ENCODE measurements at regions not wholly inside any gene's neighbourhood (a gene's known extent, or its start where the extent isn't known, plus 50 kb on each side); places are given as distances from the start of the nearest gene placed in this dataset.
A peak's percentile ranks its signal among the peaks of the same experiment; 100 is the strongest.

DNA sequence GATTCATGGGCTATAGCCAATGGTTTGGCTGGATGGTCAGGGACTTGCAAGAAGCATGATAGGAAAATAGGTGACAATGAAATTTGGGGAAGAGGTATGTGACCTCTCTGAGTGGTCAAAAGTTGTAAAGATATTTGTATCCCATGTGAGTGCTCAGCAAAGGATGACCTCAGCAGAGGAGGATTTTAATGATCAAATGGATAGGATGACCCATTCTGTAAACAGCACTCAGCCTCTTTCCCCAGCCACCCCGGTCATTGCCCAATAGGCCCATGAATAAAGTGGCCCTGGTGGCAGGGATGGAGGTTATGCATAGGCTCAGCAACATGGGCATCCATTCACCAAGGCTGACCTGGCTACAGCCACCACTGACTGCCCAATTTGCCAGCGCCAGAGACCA lies 138.4 kb upstream of the SPDL1 start:
- DNase-seq: no peak

DNA sequence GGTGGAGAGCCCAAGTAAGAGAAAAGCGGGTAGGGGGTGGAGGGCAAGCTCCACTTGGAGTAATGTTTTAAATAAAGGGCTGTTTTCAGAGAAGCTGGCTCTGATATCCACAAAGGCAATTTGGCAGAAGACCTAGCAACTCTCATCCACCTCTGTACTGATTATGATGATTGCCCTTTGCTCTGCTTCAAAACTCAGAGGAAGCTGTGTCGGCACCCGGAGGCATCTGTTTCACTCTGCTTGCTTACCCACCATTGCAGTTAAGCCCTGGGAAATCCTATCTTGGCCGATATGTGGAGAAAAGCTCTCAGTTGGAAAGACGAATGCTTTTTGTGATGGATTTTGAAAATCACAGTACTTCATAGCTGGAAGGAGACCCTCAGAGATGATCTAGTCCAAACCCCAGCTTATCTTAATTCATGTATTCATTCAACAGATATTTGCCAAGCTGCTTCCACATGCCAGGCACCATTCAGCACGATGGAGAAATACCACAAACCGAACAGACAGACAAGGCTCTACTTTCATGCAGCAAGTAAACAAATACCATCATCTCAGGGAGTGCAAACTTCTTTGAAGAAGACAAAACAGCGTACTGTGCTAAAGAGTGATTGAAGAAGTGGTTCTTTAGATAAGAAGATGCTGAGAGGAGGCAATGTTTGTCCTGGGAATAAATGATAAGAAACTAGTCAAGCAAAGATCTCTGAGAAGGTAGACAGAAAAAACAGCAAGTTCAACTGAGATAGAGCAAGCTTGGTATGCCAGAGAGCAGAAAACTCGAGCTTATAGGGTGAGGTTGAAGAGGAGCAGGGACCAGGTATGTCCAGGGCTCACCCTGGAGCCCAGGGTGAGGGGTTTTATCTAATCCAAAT lies 140.4 kb upstream of the SPDL1 start:
- DNase-seq: no peak

GRCh38 chr5:169442403-169442874 lies 141.1 kb upstream of the SPDL1 start:
- no peak for DNase-seq

DNA sequence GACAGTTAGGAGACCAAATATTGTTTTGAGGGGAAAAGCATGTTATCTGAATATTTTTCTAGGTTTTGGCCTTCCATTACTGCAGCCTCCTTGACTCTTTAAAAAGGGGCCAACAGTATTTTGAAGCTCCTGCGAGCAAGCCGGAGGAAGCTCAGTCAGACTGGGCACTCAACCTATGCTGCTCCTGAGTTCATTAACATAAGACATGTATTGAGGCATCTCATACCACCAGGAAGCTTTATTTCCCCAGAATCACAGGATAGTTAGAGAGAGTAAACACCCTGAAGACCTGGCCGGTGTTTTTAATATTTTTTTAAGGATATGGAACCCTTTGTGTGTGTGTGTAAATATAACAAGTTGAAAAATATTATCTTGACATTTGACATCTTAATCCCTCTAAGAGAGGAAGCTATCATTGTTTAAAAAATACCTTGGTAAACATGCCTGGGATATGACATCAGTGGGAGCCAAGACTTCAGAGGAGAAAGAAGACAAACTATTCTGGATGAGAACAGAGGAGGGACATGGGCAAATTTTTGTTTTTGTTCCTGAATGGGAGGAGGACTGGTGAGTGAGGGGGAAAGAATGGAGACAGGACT lies 139.3 kb upstream of the SLIT3 start:
- no peak for DNase-seq

- DNase-seq: no peak
These were observed 138.4 kb upstream of the SLIT3 start for GRCh38 chr5:169439362-169439761.

DNA sequence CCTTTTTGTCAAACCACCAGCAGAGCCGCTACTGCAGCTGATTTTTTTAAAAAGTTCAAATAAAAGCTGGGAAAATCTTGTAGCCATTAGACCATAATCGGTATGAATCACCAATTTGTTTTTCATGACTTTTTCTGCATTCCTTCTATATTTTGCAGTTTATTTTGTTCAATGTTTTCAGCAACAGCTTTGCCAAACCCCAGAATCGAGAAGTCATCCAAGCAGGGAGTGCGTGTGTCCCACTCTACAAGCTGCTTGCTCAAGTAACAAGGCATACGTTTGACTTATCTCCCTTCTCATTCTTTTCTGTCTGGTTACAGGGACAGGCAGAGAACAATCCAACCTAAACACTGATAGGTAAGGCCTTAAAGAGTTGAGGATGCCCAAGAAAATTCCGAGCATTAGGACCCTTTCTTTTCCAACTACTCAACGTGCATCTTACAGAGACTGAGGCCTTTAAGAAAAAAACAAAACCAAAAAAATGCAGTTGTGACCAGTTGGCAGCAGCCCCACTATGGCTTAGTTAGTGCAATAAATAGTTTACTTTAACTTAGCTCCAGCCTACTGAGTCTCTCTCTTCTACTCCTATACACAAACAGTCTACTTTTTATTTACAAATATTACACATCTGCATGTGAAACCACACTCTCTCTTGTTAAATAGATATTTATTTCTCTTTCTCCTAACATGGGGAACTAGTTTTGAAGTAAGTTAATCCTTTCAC lies 134.7 kb upstream of the SLIT3 start:
- peak; percentile 14 for DNase-seq

DNA sequence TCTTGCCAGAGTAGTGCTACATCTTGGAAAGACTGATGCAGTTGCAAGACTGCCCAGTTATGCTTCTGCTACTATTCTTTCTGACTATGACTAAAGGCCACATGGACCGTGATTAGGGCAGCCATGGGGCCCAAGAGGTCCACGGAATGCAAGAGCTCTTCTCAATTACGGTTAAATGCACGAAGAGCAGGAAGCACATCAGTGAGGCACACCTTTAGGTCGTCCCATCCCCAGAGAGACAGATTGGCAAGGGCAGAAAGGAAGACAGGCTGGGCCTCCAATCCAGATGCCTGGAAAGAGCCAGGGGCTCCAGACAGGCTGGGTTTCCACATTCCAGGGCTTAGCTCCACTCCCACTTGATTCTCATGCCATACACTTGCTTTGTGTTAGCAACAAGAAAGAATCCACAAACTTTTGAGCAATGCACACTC lies 132.3 kb upstream of the SLIT3 start:
- no peak for DNase-seq

GRCh38 chr5:169431386-169431785 lies 130.4 kb upstream of the SLIT3 start:
- DNase-seq: peak; percentile 75

DNA sequence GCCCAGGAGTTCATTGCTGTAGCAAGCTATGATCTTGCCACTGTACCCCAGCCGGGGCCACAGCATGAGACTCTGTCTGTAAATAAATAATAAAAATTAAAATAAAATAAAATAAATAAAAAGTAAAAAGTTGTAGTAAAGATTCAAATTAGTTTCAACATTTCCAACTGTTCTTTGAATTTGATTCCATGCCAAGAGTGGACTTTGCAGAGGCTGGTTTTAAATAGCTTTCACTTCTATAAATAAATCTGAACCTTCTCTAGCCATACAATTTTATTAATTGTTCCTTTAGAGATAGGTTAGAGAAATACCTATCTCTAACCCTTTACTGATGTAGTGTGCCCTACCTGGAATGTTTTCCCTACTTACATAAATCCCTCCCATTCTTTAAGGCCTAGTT lies 129.7 kb upstream of the SLIT3 start:
- DNase-seq: no peak

- peak; percentile 22 for DNase-seq
These were observed 128.1 kb upstream of the SLIT3 start for GRCh38 chr5:169429044-169429443.

GRCh38 chr5:169426784-169427183 lies 125.8 kb upstream of the SLIT3 start:
- no peak for DNase-seq

- DNase-seq: no peak
These were observed 123.9 kb upstream of the SLIT3 start for GRCh38 chr5:169424670-169425378.

DNA sequence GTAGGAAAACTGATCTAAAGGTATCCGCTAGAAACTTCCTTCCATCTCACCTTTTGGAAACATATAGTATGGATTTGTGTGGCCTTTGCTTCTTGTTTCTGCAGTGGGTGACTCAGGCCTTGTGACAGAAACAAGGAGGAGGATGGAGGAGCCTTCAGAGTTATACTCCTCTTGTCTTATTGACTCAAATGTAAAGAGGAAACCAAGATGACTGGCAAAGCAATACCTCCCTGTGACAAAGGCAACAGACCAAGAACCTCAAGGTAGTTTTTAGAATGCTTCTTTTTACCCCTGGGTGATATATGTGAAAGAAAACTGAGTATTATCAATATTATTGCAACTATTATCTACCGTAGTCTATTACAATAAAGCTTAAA lies 123.3 kb upstream of the SLIT3 start:
- DNase-seq: no peak

DNA sequence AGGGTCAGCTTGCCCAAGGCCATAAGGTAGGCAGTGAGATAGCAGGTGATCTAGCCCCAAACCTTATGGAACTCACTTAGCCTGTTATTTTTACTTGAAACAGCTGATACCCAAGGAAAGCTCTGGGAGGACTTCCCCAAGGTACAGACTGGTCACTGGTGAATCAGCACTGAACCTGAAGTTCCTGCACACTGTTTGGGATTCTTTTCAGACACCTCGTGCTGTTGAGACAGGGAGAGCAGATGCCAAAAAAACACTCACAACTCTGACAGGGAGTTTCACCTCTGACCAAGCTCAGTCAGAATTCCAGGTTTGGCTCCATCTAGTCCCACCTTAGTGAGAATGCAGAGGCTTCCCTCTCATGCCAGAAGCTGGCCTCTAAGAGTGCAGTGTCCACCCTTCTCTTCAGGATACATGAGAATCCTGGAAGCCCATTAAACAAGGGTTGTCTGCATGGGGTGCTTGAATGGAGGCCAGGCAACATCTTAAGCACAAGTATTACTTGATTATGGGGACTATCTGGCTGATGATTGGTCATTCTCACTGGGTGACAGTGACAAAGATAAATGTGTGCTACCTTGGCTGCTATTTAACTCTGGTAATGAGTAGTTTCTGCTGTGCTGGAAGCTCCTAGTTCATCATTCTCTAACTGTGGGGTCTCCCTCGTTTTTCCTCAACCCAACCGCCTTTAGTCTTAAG lies 122.8 kb upstream of the SLIT3 start:
- DNase-seq: no peak

DNA sequence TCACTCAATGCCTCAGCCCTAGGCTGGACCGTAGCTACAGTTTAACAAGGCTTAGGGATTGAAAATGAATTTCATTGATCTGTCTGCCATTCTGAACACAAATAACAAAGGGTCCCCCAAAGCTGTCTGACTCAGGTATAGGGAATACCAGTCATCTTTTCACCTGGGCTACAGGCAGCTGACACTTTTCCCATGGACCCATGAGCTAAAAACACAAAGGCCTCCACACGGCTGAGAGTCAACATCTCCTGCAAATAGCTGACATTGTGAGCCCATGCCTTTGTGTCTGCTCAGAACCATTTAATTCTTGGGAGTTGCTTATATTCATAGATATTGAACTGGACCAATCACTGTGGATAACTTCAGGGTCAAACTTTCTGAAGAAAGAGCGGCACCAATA lies 121.1 kb upstream of the SLIT3 start:
- no peak for DNase-seq

- peak; percentile 21 for DNase-seq
These were observed 120.7 kb upstream of the SLIT3 start for GRCh38 chr5:169421677-169422076.

DNA sequence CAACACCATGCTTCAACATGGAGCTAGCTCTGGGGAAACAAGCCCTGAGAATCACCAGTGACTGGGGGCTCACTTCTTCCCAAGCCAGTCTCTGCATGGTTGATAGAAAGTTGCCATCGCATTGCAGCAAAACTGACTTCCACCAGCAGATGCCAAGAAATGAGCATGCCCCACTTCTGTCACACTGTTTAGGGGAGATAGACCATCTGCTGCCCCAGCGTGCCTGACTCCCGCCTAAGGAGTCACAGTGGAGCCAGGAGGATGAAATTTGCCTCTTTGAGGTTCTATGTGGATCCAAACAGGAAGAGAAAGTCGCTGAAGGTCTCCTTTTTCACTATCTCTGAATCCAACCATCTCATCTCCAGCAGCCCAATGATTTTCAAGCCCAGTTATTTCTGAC lies 116.7 kb upstream of the SLIT3 start:
- DNase-seq: no peak

GRCh38 chr5:169416583-169417196 lies 115.8 kb upstream of the SLIT3 start:
- peak; percentile 82 for DNase-seq

DNA sequence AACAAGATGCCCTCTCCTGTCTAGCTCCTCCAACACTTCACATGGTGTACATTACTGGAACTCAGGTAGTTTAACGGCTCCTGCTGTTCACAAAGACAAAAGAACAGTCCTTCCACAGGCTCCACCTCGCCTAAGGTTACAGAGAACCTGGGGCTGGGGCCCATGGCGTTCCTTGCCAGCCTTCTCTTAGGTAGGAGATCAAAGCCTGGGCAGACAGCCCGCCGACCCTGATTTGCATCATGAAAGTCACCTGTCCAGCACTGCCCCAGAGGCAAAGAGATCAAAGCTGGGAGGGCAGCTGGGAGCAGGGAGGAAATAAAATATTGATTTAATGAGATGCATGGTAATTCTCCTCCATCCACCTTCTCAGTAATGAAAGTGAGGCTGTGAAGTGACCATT lies 115.0 kb upstream of the SLIT3 start:
- no peak for DNase-seq

DNA sequence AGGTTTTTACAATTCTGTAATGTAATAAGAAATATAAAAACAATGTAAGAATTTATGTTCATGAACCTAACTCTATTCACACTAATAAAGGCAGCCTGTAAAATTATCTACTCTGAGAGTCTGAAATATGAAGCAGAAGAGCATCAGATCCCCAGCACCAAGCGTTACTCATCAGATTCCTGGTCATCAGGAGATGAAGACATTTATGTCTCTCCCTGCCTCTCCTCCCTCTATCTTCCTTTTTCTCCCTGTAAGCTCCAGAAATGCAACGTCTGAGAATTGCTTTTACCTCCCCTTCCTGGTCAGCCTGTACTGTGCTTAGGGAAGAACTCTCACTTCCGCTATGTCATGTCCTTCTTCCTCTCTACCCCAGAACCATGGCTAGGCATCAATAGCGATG lies 114.4 kb upstream of the SLIT3 start:
- DNase-seq: no peak

DNA sequence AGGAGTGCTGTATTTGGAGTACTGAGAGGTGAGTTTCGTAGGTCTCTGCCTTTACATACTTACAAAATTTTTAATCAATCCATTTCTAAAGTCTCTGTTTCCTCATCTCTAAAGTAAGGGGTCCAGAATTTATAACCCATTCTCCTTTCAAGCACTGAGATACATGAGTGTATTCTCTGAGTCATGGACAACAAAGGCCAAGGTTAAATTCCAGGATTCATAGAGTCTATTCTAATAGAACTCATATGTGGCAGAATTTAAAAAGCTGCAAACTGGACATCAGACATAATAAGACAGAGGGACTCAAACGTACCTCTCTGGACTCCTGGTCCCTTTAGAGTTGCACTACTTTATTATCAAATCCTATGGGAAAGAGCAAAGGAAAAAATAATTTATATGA lies 112.5 kb upstream of the SLIT3 start:
- DNase-seq: peak; percentile 47

DNA sequence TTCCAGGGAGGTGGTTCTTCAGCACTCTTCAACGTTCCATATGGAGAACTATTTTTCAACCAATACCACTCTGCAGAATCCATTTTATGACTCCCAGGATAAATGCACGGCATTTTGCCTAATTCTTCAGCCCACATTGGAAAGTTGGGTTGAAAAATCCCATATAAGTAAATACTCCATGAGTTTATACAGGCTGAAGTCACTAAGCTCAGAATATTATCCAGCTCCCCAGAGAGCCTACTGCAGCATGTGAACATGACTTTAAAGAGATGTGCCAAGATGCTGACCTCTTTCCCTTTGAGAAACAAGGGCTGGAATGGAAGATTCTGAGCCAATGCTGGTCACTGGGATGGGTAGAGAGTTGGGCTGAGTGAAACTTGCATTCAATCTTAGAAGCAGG lies 111.9 kb upstream of the SLIT3 start:
- DNase-seq: no peak

Measured in EL (cell line).